Gastrocnemius medialis (tissue), 4 donors: ENCODE measurements at regions not wholly inside any gene's neighbourhood (a gene's known extent, or its start where the extent isn't known, plus 50 kb on each side); places are given as distances from the start of the nearest gene placed in this dataset.

Experiments used
- ATAC-seq, 2 donors: fragments of 150-250 bp; one replicate each; pipeline ENCODE4 v1.9.1; 2016
- DNase-seq, 2 donors: peaks; one replicate each; pipeline ENCODE4 v3.0.0-alpha.2; 2019
- H3K27ac ChIP-seq, 4 donors: fragments of 200-600 bp; sonication (generic); 1 replicate in 1 of 4; 2 replicates in 3 of 4; pipeline ENCODE4 v1.5.1; 2016 to 2018; ENCODE audit warnings: mild to moderate bottlenecking in 2 of 4, moderate library complexity in 1 of 4
- H3K27me3 ChIP-seq, 3 donors: fragments of 200-600 bp; sonication (generic) in 2 of 3; 1 replicate in 1 of 3; 2 replicates in 2 of 3; pipeline versions ENCODE4 v1.5.1 to v1.6.0; 2016 to 2019; ENCODE audit warnings: mild to moderate bottlenecking in 1 of 3, moderate library complexity in 1 of 3
- H3K36me3 ChIP-seq, 2 donors: fragments of 200-600 bp; sonication (generic) in 1 of 2; one replicate each; pipeline ENCODE4 v1.5.1; 2017 to 2018
- H3K4me1 ChIP-seq, 2 donors: fragments of 200-600 bp; sonication (generic) in 1 of 2; one replicate each; pipeline ENCODE4 v1.5.1; 2016 to 2017; ENCODE audit warnings: mild to moderate bottlenecking in 2 of 2
- H3K4me3 ChIP-seq, 4 donors: fragments of 200-600 bp; sonication (generic) in 3 of 4; 1 replicate in 1 of 4; 2 replicates in 3 of 4; pipeline ENCODE4 v1.5.1; 2016 to 2019; ENCODE audit warnings: mild to moderate bottlenecking in 2 of 4
- H3K9me3 ChIP-seq, 3 donors: fragments of 200-600 bp; sonication (generic) in 2 of 3; 1 replicate in 1 of 3; 2 replicates in 2 of 3; pipeline ENCODE4 v1.5.1; 2016 to 2019
- CTCF ChIP-seq, 5 experiments: fragments of 450-650 bp in 3 of 5; fragments of 200-600 bp in 2 of 5; sonication (generic) in 2 of 5; IDR thresholded peaks in 4 of 5; conservative IDR thresholded peaks in 1 of 5; 1 replicate in 4 of 5; 2 replicates in 1 of 5; pipeline ENCODE4 v1.5.1; 2016 to 2019; ENCODE audit warnings: antibody characterized with exemption in 5 of 5, mild to moderate bottlenecking in 3 of 5, moderate library complexity in 3 of 5
- POLR2A ChIP-seq, 2 donors: fragments of 450-650 bp; IDR thresholded peaks; one replicate each; pipeline ENCODE4 v1.6.1; 2017; ENCODE audit warnings: antibody characterized with exemption in 2 of 2, mild to moderate bottlenecking in 2 of 2, moderate library complexity in 2 of 2
- in situ Hi-C, 4 donors: fragments of 200-750 bp; cut with MboI; loops; one replicate each; pipeline versions ENCODE4 v1.15.0 to v1.8.0; 2017; ENCODE audit warnings: low sequenced_read_pairs in 4 of 4
- intact Hi-C: fragments of 100-400 bp; cut with DNase I; formaldehyde crosslinking; loops from one replicate; pipeline ENCODE4 v1.15.1; 2023; ENCODE audit warnings: low total_unique reads

GRCh38 chr9:7516376-7516775, 283.2 kb downstream of the DMAC1 start:
- in situ Hi-C loops (no loop called here), intact Hi-C loops (no loop called here)
- Histone ChIP-seq H3K4me1 (no peaks in the 10 kb centered on the region), H3K27me3 (no peaks in the 10 kb centered on the region), H3K27ac (no peak overlapping the region), H3K9me3 (no peaks in the 10 kb centered on the region), H3K4me3 (no peak overlapping the region), H3K36me3 (no peaks in the 10 kb centered on the region)
- no peak for TF ChIP-seq CTCF (IDR thresholded peaks at IDR 0.05 in 4 of 5, conservative IDR thresholded peaks at IDR 0.05 in 1 of 5)
- no peak for TF ChIP-seq POLR2A (IDR thresholded peaks at IDR 0.05)
- DNase-seq (no peak), ATAC-seq (no peak)

- no peaks in the 10 kb centered on the region for H3K4me1 ChIP-seq
- H3K27ac ChIP-seq = no peak overlapping the region
- DNase-seq (no peak), ATAC-seq (no peak)
- no peaks in the 10 kb centered on the region for H3K27me3 ChIP-seq
- intact Hi-C loops = no loop called here
- no peaks in the 10 kb centered on the region for H3K36me3 ChIP-seq
- TF ChIP-seq POLR2A (IDR thresholded peaks at IDR 0.05) (no peak), CTCF (IDR thresholded peaks at IDR 0.05 in 4 of 5, conservative IDR thresholded peaks at IDR 0.05 in 1 of 5) (no peak)
- no peak overlapping the region for H3K4me3 ChIP-seq
- in situ Hi-C loops = no loop called here
- no peaks in the 10 kb centered on the region for H3K9me3 ChIP-seq
Measured at GRCh38 chr9:7510199-7510598, 289.4 kb downstream of the DMAC1 start.

- Histone ChIP-seq H3K9me3 (no peaks in the 10 kb centered on the region), H3K27me3 (no peaks in the 10 kb centered on the region), H3K4me3 (no peak overlapping the region), H3K27ac (no peak overlapping the region), H3K36me3 (no peaks in the 10 kb centered on the region), H3K4me1 (no peaks in the 10 kb centered on the region)
- intact Hi-C loops (no loop called here), in situ Hi-C loops (no loop called here)
- DNase-seq (no peak), ATAC-seq (no peak)
- TF ChIP-seq CTCF (IDR thresholded peaks at IDR 0.05 in 4 of 5, conservative IDR thresholded peaks at IDR 0.05 in 1 of 5) (no peak), POLR2A (IDR thresholded peaks at IDR 0.05) (no peak)
Measured at GRCh38 chr9:7509576-7510145, 289.9 kb downstream of the DMAC1 start.

- Histone ChIP-seq H3K27ac (no peak overlapping the region), H3K27me3 (no peaks in the 10 kb centered on the region), H3K9me3 (no peaks in the 10 kb centered on the region), H3K36me3 (no peaks in the 10 kb centered on the region), H3K4me1 (no peaks in the 10 kb centered on the region), H3K4me3 (no peak overlapping the region)
- no peak for DNase-seq
- TF ChIP-seq POLR2A (IDR thresholded peaks at IDR 0.05) = no peak
- no peak for TF ChIP-seq CTCF (IDR thresholded peaks at IDR 0.05 in 4 of 5, conservative IDR thresholded peaks at IDR 0.05 in 1 of 5)
- no peak for ATAC-seq
- intact Hi-C loops (no loop called here), in situ Hi-C loops (no loop called here)
Measured at GRCh38 chr9:7508516-7508915, 291.1 kb downstream of the DMAC1 start.
